Body of pancreas (tissue), 4 donors: ENCODE measurements at regions not wholly inside any gene's neighbourhood (a gene's known extent, or its start where the extent isn't known, plus 50 kb on each side); places are given as distances from the start of the nearest gene placed in this dataset.

Experiments
- CTCF ChIP-seq, 7 experiments: fragments of 450-650 bp in 4 of 7; fragments of 200-600 bp in 3 of 7; sonication (generic) in 3 of 7; IDR thresholded peaks; one replicate each; pipeline ENCODE4 v1.5.1; 2016 to 2019; ENCODE audit warnings: antibody characterized with exemption in 7 of 7
- POLR2A ChIP-seq, 3 donors: fragments of 450-650 bp; IDR thresholded peaks; one replicate each; pipeline ENCODE4 v1.6.1; 2016; ENCODE audit warnings: antibody characterized with exemption in 3 of 3, mild to moderate bottlenecking in 2 of 3

GRCh38 chr1:106817575-106817974 lies 238.9 kb upstream of the PRMT6 start:
- no peak for TF ChIP-seq CTCF (IDR thresholded peaks at IDR 0.05)
- TF ChIP-seq POLR2A (IDR thresholded peaks at IDR 0.05), result no peak
